ENCODE measurements at regions not wholly inside any gene's neighbourhood (a gene's known extent, or its start where the extent isn't known, plus 50 kb on each side); places are given as distances from the start of the nearest gene placed in this dataset.

GRCh38 chr13:97077341-97077740, 83.1 kb upstream of the OXGR1 start:
- TF ChIP-seq CTCF (conservative IDR thresholded peaks at IDR 0.05; ENCODE audit: low read depth, low read length) = no peak
- TF ChIP-seq EZH2phosphoT487 (IDR thresholded peaks at IDR 0.05; ENCODE audit: borderline replicate concordance, low read length) = no peak
- TF ChIP-seq EZH2 (IDR thresholded peaks at IDR 0.05; ENCODE audit: low read length, unreplicated experiment) = no peak

All from PC-3 (cell line).